Thyroid gland (tissue), 4 donors: ENCODE measurements at regions not wholly inside any gene's neighbourhood (a gene's known extent, or its start where the extent isn't known, plus 50 kb on each side); places are given as distances from the start of the nearest gene placed in this dataset.

Experiments
- DNase-seq, 2 donors: peaks; one replicate each; pipeline ENCODE4 v3.0.0-alpha.2; 2019
- H3K27ac ChIP-seq, 3 donors: fragments of 200-600 bp; sonication (generic); 1 replicate in 2 of 3; 2 replicates in 1 of 3; pipeline ENCODE4 v1.5.1; 2016 to 2019; ENCODE audit warnings: mild to moderate bottlenecking in 1 of 3, moderate library complexity in 1 of 3
- H3K27me3 ChIP-seq: fragments of 200-600 bp; sonication (generic); one replicate; pipeline ENCODE4 v1.5.1; 2019
- H3K36me3 ChIP-seq, 2 donors: fragments of 200-600 bp; sonication (generic); one replicate each; pipeline ENCODE4 v1.5.1; 2016 to 2019
- H3K4me1 ChIP-seq, 2 donors: fragments of 200-600 bp; sonication (generic); one replicate each; pipeline ENCODE4 v1.5.1; 2017 to 2019
- H3K4me3 ChIP-seq, 3 donors: fragments of 200-600 bp; sonication (generic); replicated peaks in 1 of 3; 1 replicate in 2 of 3; 2 replicates in 1 of 3; pipeline ENCODE4 v1.5.1; 2016; ENCODE audit warnings: mild to moderate bottlenecking in 1 of 3
- H3K9me3 ChIP-seq: fragments of 200-600 bp; sonication (generic); one replicate; pipeline ENCODE4 v1.5.1; 2017
- POLR2A ChIP-seq, 2 donors: fragments of 450-650 bp; IDR thresholded peaks; one replicate each; pipeline ENCODE4 v1.6.1; 2017; ENCODE audit warnings: antibody characterized with exemption in 2 of 2, mild to moderate bottlenecking in 2 of 2, moderate library complexity in 1 of 2
- WGBS, 2 donors: methylation state at CpG; one replicate each; pipeline ENCODE4 v1.1.5; 2017; 5-methylcytosine and 5-hydroxymethylcytosine counted together
- intact Hi-C: fragments of 100-400 bp; cut with DNase I; formaldehyde crosslinking; loops from one replicate; pipeline ENCODE4 v1.15.1; 2023
- TF ChIP-seq, protein P1 (sequence below), 6 experiments: fragments of 200-600 bp in 3 of 6; fragments of 450-650 bp in 3 of 6; sonication (generic) in 3 of 6; IDR thresholded peaks; one replicate each; pipeline ENCODE4 v1.5.1; 2016 to 2019; ENCODE audit warnings: antibody characterized with exemption in 6 of 6, mild to moderate bottlenecking in 2 of 6, inconsistent platforms in 1 of 6, moderate library complexity in 1 of 6

DNA sequence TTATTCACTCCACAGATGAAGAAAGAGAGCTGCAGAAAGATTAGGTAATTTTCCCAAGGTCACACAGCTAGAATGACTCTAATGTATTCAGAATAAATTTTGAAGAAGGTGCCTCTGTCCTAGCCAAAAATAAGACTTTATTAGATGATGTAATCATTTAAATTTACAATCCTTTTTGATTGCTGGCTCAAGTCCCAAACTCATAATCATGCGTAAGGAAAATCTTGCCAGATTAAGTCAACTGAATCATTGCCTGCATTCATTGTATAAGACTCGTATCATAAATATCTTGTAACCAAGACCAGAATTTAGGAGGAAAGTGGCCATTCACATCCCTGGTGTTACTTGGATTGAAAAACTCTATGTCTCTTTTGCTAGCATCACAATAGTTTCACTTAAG is 53.1 kb upstream of the STK39 start:
- intact Hi-C loops: no loop called here
- Histone ChIP-seq H3K9me3 (no peaks in the 10 kb centered on the region), H3K36me3 (no peaks in the 10 kb centered on the region), H3K4me1 (no peaks in the 10 kb centered on the region), H3K27me3 (no peaks in the 10 kb centered on the region), H3K27ac (no peak overlapping the region), H3K4me3 (no peak overlapping the region)
- TF ChIP-seq, protein P1, sequence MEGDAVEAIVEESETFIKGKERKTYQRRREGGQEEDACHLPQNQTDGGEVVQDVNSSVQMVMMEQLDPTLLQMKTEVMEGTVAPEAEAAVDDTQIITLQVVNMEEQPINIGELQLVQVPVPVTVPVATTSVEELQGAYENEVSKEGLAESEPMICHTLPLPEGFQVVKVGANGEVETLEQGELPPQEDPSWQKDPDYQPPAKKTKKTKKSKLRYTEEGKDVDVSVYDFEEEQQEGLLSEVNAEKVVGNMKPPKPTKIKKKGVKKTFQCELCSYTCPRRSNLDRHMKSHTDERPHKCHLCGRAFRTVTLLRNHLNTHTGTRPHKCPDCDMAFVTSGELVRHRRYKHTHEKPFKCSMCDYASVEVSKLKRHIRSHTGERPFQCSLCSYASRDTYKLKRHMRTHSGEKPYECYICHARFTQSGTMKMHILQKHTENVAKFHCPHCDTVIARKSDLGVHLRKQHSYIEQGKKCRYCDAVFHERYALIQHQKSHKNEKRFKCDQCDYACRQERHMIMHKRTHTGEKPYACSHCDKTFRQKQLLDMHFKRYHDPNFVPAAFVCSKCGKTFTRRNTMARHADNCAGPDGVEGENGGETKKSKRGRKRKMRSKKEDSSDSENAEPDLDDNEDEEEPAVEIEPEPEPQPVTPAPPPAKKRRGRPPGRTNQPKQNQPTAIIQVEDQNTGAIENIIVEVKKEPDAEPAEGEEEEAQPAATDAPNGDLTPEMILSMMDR (IDR thresholded peaks at IDR 0.05): no peak
- no peak for TF ChIP-seq POLR2A (IDR thresholded peaks at IDR 0.05)
- DNase-seq: no peak
- WGBS, 2 donors: 43 to 64% methylated on average over 2 of the region's 2 CpGs

DNA sequence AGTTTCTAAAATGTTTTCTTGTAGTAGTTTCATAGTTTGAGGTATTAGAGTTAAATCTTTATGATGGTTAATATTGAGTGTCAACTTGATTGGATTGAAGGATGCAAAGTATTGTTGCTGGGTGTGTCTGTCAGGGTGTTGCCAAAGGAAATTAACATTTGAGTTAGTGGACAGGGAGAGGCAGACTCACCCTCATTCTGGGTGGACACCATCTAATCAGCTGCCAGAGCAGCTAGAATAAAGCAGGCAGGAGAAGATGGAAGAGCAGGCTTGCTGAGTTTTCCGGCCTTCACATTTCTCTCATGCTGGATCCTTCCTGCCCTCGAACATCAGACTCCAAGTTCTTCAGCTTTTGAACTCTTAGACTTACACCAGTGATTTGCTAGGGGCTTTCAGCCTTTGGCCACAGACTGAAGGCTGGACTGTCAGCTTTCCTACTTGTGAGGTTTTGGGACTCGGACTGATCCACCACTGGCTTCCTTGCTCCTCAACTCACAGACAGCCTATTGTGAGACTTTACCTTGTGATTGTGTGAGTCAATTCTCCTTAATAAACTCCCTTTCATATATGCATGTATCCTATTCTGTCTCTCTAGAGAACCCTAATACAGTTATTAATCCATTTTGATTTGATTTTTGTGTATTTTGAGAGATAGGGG is 56.8 kb upstream of the STK39 start:
- WGBS, 2 donors: 97% methylated on average over 3 of the region's 3 CpGs
- H3K9me3 ChIP-seq: no peaks in the 10 kb centered on the region
- H3K4me1 ChIP-seq: no peaks in the 10 kb centered on the region
- H3K27me3 ChIP-seq: no peaks in the 10 kb centered on the region
- TF ChIP-seq, protein P1 (IDR thresholded peaks at IDR 0.05): no peak
- no peak for TF ChIP-seq POLR2A (IDR thresholded peaks at IDR 0.05)
- no peak for DNase-seq
- intact Hi-C loops: no loop called here
- no peak overlapping the region for H3K27ac ChIP-seq
- no peak overlapping the region for H3K4me3 ChIP-seq
- no peaks in the 10 kb centered on the region for H3K36me3 ChIP-seq

DNA sequence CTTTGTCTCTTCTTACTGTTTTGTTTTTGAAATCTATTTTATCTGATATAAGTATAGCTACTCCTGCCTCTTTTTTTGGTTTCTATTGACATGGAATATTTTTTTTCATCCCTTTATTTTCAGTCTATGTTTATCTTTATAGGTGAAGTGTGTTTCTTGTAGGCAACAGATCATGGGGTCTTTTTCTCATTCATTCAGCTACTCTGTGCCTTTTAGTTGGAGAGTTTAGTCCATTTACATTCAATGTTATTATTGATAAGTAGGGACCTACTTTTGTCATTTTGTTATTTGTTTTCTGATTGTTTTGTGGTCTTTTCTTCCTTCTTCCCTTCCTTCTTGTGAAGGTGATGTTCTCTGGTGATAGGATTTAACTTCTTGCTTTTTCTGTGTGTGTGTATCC is 60.0 kb upstream of the STK39 start:
- no peak for DNase-seq
- H3K36me3 ChIP-seq: no peaks in the 10 kb centered on the region
- intact Hi-C loops: no loop called here
- H3K4me3 ChIP-seq: no peak overlapping the region
- no peak overlapping the region for H3K27ac ChIP-seq
- no peaks in the 10 kb centered on the region for H3K27me3 ChIP-seq
- H3K9me3 ChIP-seq: no peaks in the 10 kb centered on the region
- H3K4me1 ChIP-seq: peaks cover 9 to 13% of the 10 kb centered on the region in 2 donors
- no peak for TF ChIP-seq POLR2A (IDR thresholded peaks at IDR 0.05)
- TF ChIP-seq, protein P1 (IDR thresholded peaks at IDR 0.05): no peak

DNA sequence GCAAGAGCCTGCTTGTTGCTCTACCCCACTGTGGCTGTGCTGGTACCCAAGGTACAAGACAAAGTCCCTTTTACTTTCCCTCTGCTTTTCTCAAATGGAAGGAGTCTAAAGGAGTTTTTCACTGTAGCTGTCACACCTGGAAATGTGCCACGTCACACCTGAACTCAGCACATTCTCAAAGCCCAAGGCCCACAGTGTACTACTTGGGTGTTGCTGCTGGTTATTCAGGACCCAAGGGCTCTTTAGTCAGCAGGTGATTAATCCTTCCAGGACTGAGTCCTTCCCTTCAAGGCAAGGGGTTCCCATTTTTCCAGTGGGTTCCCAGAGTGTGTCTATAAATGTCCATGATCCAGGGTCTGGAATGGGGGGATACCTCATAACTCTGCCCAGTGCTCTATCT is 63.2 kb upstream of the STK39 start:
- Histone ChIP-seq H3K27ac (no peak overlapping the region), H3K36me3 (no peaks in the 10 kb centered on the region), H3K4me3 (no peak overlapping the region), H3K4me1 (peaks cover 13 to 17% of the 10 kb centered on the region in 2 donors), H3K9me3 (no peaks in the 10 kb centered on the region), H3K27me3 (no peaks in the 10 kb centered on the region)
- TF ChIP-seq, protein P1 (IDR thresholded peaks at IDR 0.05): no peak
- no peak for TF ChIP-seq POLR2A (IDR thresholded peaks at IDR 0.05)
- 91% methylated on average over 1 of the region's 1 CpG for WGBS, 2 donors
- intact Hi-C loops: no loop called here
- DNase-seq: no peak

DNA sequence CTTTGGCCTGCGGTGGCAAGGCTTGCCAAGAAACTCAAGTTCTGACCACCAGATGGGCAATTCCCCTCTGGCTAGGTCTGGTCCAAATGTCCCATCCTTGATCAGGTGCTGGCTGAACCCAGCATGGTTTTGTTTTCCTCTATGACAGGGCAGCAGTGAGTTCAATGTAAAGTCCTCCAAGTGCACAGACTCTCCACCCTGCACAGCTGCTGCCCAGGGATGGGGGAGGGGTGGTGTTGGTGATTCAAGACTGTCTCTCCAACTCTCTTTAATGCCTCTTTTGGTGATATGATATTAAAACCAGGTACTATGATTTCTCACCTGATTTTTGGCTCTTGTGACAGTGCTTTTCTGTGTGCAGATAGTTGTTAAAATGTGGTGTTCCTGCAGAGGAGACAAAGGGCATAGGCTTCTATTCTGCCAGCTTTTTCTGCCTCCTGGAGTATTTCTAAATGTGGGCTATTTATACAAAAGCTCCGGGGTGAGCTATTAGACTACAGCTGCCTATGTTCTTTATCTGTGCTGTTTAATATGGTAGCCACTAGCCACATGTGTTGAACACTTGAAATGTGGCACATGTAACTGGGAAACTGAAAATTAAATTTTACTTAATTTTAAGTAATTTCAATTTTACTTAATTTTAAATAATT is 64.0 kb upstream of the STK39 start:
- WGBS, 2 donors: 56 to 75% methylated on average over 2 of the region's 2 CpGs

More for the DNA sequence above, 64.0 kb upstream of the STK39 start:
- Histone ChIP-seq H3K4me3 (no peak overlapping the region), H3K9me3 (no peaks in the 10 kb centered on the region), H3K27me3 (no peaks in the 10 kb centered on the region), H3K4me1 (peaks cover 13 to 17% of the 10 kb centered on the region in 2 donors), H3K36me3 (no peaks in the 10 kb centered on the region), H3K27ac (no peak overlapping the region)
- TF ChIP-seq POLR2A (IDR thresholded peaks at IDR 0.05): no peak
- intact Hi-C loops: no loop called here
- peak; percentile 12 to 31 for DNase-seq
